H9 (cell line): ENCODE measurements at regions not wholly inside any gene's neighbourhood (a gene's known extent, or its start where the extent isn't known, plus 50 kb on each side); places are given as distances from the start of the nearest gene placed in this dataset.

ENCODE experiments used
- DNase-seq: peaks from one replicate; pipeline ENCODE4 v3.0.0-alpha.2; 2017
- H2AFZ ChIP-seq: one replicate; pipeline ENCODE4 v1.6.1; 2013; ENCODE audit warnings: mild to moderate bottlenecking, low read length, control low read depth, moderate library complexity
- H2AK5ac ChIP-seq: 2 replicates; pipeline ENCODE4 v1.6.1; 2013; ENCODE audit warnings: low read length, control low read depth, mixed read lengths; ENCODE audit not compliant: insufficient read length
- H2BK120ac ChIP-seq: one replicate; pipeline ENCODE4 v1.6.1; 2013; ENCODE audit warnings: low read depth, mild to moderate bottlenecking, low read length, control low read depth, inconsistent platforms; ENCODE audit not compliant: poor library complexity, severe bottlenecking
- H2BK12ac ChIP-seq: 2 replicates; pipeline ENCODE4 v1.6.1; 2013; ENCODE audit warnings: low read length, control low read depth, mixed read lengths, low read depth; ENCODE audit not compliant: insufficient read length
- H2BK15ac ChIP-seq: 2 replicates; pipeline ENCODE4 v1.6.1; 2013; ENCODE audit warnings: low read depth, low read length, control low read depth
- H2BK20ac ChIP-seq: one replicate; pipeline ENCODE4 v1.6.1; 2013; ENCODE audit warnings: low read depth, mild to moderate bottlenecking, low read length, control low read depth, inconsistent platforms; ENCODE audit not compliant: poor library complexity, severe bottlenecking
- H2BK5ac ChIP-seq: 2 replicates; pipeline ENCODE4 v1.6.1; 2013; ENCODE audit warnings: low read length, control low read depth, mixed read lengths; ENCODE audit not compliant: insufficient read length
- H3K14ac ChIP-seq: 2 replicates; pipeline ENCODE4 v1.6.1; 2013; ENCODE audit warnings: low read length, control low read depth; ENCODE audit not compliant: insufficient read depth
- H3K18ac ChIP-seq: 2 replicates; pipeline ENCODE4 v1.6.1; 2013; ENCODE audit warnings: low read depth, mild to moderate bottlenecking, mixed read lengths, low read length, control low read depth; ENCODE audit not compliant: insufficient read length
- H3K23ac ChIP-seq: 2 replicates; pipeline ENCODE4 v1.6.1; 2013; ENCODE audit warnings: low read length, control low read depth, mixed read lengths, low read depth; ENCODE audit not compliant: insufficient read length
- H3K23me2 ChIP-seq: 2 replicates; pipeline ENCODE4 v1.6.1; 2013; ENCODE audit warnings: low read depth, mild to moderate bottlenecking, mixed read lengths, low read length, control low read depth; ENCODE audit not compliant: insufficient read length, poor library complexity, severe bottlenecking
- H3K27ac ChIP-seq: 2 replicates; pipeline ENCODE4 v1.5.1; 2013; ENCODE audit warnings: low read length, control low read depth, mixed read lengths, low read depth; ENCODE audit not compliant: insufficient read length
- H3K27me3 ChIP-seq: 2 replicates; pipeline ENCODE4 v1.6.1; 2013; ENCODE audit warnings: low read length, control low read depth, inconsistent platforms; ENCODE audit not compliant: insufficient read depth
- H3K4ac ChIP-seq: 2 replicates; pipeline ENCODE4 v1.6.1; 2013; ENCODE audit warnings: low read depth, mild to moderate bottlenecking, control low read depth, inconsistent platforms, low read length, moderate library complexity
- H3K4me1 ChIP-seq: 2 replicates; pipeline ENCODE4 v1.6.1; 2013; ENCODE audit warnings: low read length, control low read depth, inconsistent platforms; ENCODE audit not compliant: insufficient read depth
- H3K4me2 ChIP-seq: 2 replicates; pipeline ENCODE4 v1.6.1; 2013; ENCODE audit warnings: low read length, control low read depth, mixed read lengths; ENCODE audit not compliant: insufficient read length, insufficient read depth
- H3K56ac ChIP-seq: 2 replicates; pipeline ENCODE4 v1.6.1; 2013; ENCODE audit warnings: low read depth, mild to moderate bottlenecking, mixed read lengths, low read length, control low read depth; ENCODE audit not compliant: insufficient read length
- H3K79me1 ChIP-seq: 2 replicates; pipeline ENCODE4 v1.6.1; 2013; ENCODE audit warnings: low read depth, mild to moderate bottlenecking, moderate library complexity, low read length, control low read depth, inconsistent platforms; ENCODE audit not compliant: insufficient read depth, poor library complexity, severe bottlenecking
- H3K79me2 ChIP-seq: 2 replicates; pipeline ENCODE4 v1.6.1; 2013; ENCODE audit warnings: low read length, control low read depth, inconsistent platforms; ENCODE audit not compliant: insufficient read depth
- H3K9ac ChIP-seq: 2 replicates; pipeline ENCODE4 v1.6.1; 2013; ENCODE audit warnings: low read length, control low read depth, mixed read lengths; ENCODE audit not compliant: insufficient read length; ENCODE audit errors: extremely low read depth
- H3K9me3 ChIP-seq: one replicate; pipeline ENCODE4 v1.6.1; 2013; ENCODE audit warnings: low read depth, low read length, inconsistent platforms; ENCODE audit not compliant: control insufficient read depth
- H3T11ph ChIP-seq: one replicate; pipeline ENCODE4 v1.6.1; 2013; ENCODE audit warnings: mild to moderate bottlenecking, low read length, control low read depth, inconsistent platforms
- H4K20me1 ChIP-seq: one replicate; pipeline ENCODE4 v1.6.1; 2013; ENCODE audit not compliant: control insufficient read depth, insufficient read length, insufficient read depth
- H4K5ac ChIP-seq: 2 replicates; pipeline ENCODE4 v1.6.1; 2013; ENCODE audit warnings: low read depth, mild to moderate bottlenecking, mixed read lengths, low read length, control low read depth; ENCODE audit not compliant: insufficient read length
- H4K8ac ChIP-seq: replicated peaks from 2 replicates; pipeline ENCODE4 v1.6.1; 2013; ENCODE audit warnings: low read length, control low read depth, mixed read lengths, low read depth; ENCODE audit not compliant: insufficient read length
- H4K91ac ChIP-seq: 2 replicates; pipeline ENCODE4 v1.6.1; 2013; ENCODE audit warnings: low read depth, mild to moderate bottlenecking, moderate library complexity, mixed read lengths, low read length, control low read depth; ENCODE audit not compliant: insufficient read length
- H3K27ac Mint-ChIP-seq, 3 experiments: 2 replicates in 2 of 3; 3 replicates in 1 of 3; pipeline ENCODE4 v1.8.0; 2020 to 2021; ENCODE audit warnings: mixed read lengths in 3 of 3, mild to moderate bottlenecking in 1 of 3, moderate library complexity in 1 of 3
- H3K27me3 Mint-ChIP-seq: 2 replicates; pipeline ENCODE4 v1.8.0; 2021; ENCODE audit warnings: low read depth, mild to moderate bottlenecking, moderate library complexity, mixed read lengths
- H3K36me3 Mint-ChIP-seq, 3 experiments: 2 replicates in 2 of 3; 3 replicates in 1 of 3; pipeline ENCODE4 v1.8.0; 2020 to 2021; ENCODE audit warnings: low read depth in 3 of 3, mixed read lengths in 3 of 3; ENCODE audit not compliant: insufficient read depth in 1 of 3
- H3K4me1 Mint-ChIP-seq, 2 experiments: 2 replicates each; pipeline ENCODE4 v1.8.0; 2020; ENCODE audit warnings: mixed read lengths in 2 of 2
- H3K4me3 Mint-ChIP-seq, 2 experiments: 2 replicates in 1 of 2; 3 replicates in 1 of 2; pipeline ENCODE4 v1.8.0; 2020 to 2021; ENCODE audit warnings: mild to moderate bottlenecking in 2 of 2, mixed read lengths in 2 of 2, moderate library complexity in 1 of 2
- H3K9me3 Mint-ChIP-seq, 2 experiments: 2 replicates in 1 of 2; 3 replicates in 1 of 2; pipeline ENCODE4 v1.8.0; 2020; ENCODE audit warnings: mild to moderate bottlenecking in 2 of 2, mixed read lengths in 2 of 2, moderate library complexity in 1 of 2
- CTCF ChIP-seq: fragments of 200-600 bp; sonication (generic); conservative IDR thresholded peaks from 3 replicates; pipeline ENCODE4 v1.8.0; 2021; ENCODE audit warnings: antibody characterized with exemption, mild to moderate bottlenecking
- WGBS: extraction: QIAGEN DNeasy Blood & Tissue Kit; methylation state at CpG from one replicate; pipeline ENCODE4 v1.1.7; 2013; ENCODE audit warnings: missing lambda C conversion rate, low lambda C conversion rate, mixed read lengths; ENCODE audit not compliant: insufficient read length; ENCODE audit errors: extremely low coverage; 5-methylcytosine and 5-hydroxymethylcytosine counted together

- Histone ChIP-seq H2BK120ac (no peak overlapping the region), H2BK12ac (no peak overlapping the region), H3K27ac (no peak overlapping the region), H4K91ac (no peak overlapping the region), H3K23me2 (no peaks in the 10 kb centered on the region), H3K18ac (no peak overlapping the region), H3K27me3 (no peaks in the 10 kb centered on the region), H2AK5ac (no peak overlapping the region), H3K79me1 (no peaks in the 10 kb centered on the region), H3K9ac (no peak overlapping the region), H3K9me3 (no peaks in the 10 kb centered on the region), H3T11ph (no peak overlapping the region), H3K4me2 (no peak overlapping the region), H3K4me1 (no peaks in the 10 kb centered on the region), H2BK15ac (no peak overlapping the region), H4K8ac (no peak overlapping the region), H3K79me2 (no peaks in the 10 kb centered on the region), H3K23ac (no peak overlapping the region), H3K14ac (no peak overlapping the region), H2BK5ac (no peak overlapping the region), H4K5ac (no peak overlapping the region), H4K20me1 (no peaks in the 10 kb centered on the region), H2BK20ac (no peak overlapping the region), H3K56ac (no peak overlapping the region), H3K4ac (no peak overlapping the region), H2AFZ (no peak overlapping the region)
- no CpG with 5 or more reads among the region's 3 CpGs for WGBS
- Mint-ChIP-seq H3K4me3 (no peak overlapping the region), H3K9me3 (no peaks in the 10 kb centered on the region), H3K36me3 (no peaks in the 10 kb centered on the region), H3K27me3 (peaks cover 2% of the 10 kb centered on the region; the same call in 1 of the 2 replicates), H3K27ac (no peak overlapping the region), H3K4me1 (no peaks in the 10 kb centered on the region)
- TF ChIP-seq CTCF: no peak
- DNase-seq: no peak
Observed at GRCh38 chr5:74295141-74295540, 345.4 kb downstream of the ENC1 start.
